PC-9 (cell line): ENCODE measurements at regions not wholly inside any gene's neighbourhood (a gene's known extent, or its start where the extent isn't known, plus 50 kb on each side); places are given as distances from the start of the nearest gene placed in this dataset.
"Not testable (repeated sequence)": the region's sequence is repeated elsewhere in the genome, so short reads cannot be mapped to it uniquely, and the experiment has no call there.

Experiments
- CTCF ChIP-seq: fragments of 200-600 bp; sonication (generic); conservative IDR thresholded peaks from 2 replicates; pipeline ENCODE4 v1.6.1; 2017; ENCODE audit warnings: mixed run types, antibody characterized with exemption, mild to moderate bottlenecking, moderate library complexity
- EZH2 ChIP-seq: fragments of 200-600 bp; sonication (generic); IDR thresholded peaks from 2 replicates; pipeline ENCODE4 v1.8.0; 2017; ENCODE audit warnings: antibody characterized with exemption, low read depth

GRCh38 chr2:181737302-181737701 is 57.0 kb upstream of the NEUROD1 start:
- not testable (repeated sequence) for TF ChIP-seq CTCF, EZH2
